HCT116 (cell line): ENCODE measurements at regions not wholly inside any gene's neighbourhood (a gene's known extent, or its start where the extent isn't known, plus 50 kb on each side); places are given as distances from the start of the nearest gene placed in this dataset.

Source experiments
- ATAC-seq: fragments of 200-7000 bp; cut with Tn5 transposase; 2 replicates; pipeline ENCODE4 v1.9.1; 2020; ENCODE audit warnings: mild to moderate bottlenecking, moderate library complexity
- BruUV-seq: library from RNA; stranded (reverse); fragments of 400-500 nt; replicated peaks from 2 replicates; lab custom pipeline; 2021; lab: Mats Ljungman, UMichigan
- CTCF ChIA-PET: fragments of 300-600 bp; sonication (Branson Sonifier 250); formaldehyde crosslinking; loops from one replicate; lab custom pipeline; 2021; ENCODE audit warnings: antibody characterized with exemption; lab: Charles Lee
- POLR2A ChIA-PET: fragments of 300-600, 350-600 bp; sonication (Branson Sonifier 250); formaldehyde crosslinking; loops from one replicate; lab custom pipeline; 2021; ENCODE audit warnings: antibody characterized with exemption; lab: Charles Lee
- RAD21 ChIA-PET, 2 experiments: fragments of 300-600 bp; sonication (Branson Sonifier 250); formaldehyde crosslinking; loops; one replicate each; lab custom pipeline; 2023; ENCODE audit warnings: low total read pairs in 2 of 2; ENCODE audit not compliant: uncharacterized antibody in 2 of 2, unreplicated experiment in 2 of 2, low non-redundant PET in 1 of 2; lab: Charles Lee
- DNase-seq: peaks from one replicate; pipeline ENCODE4 v3.0.0-alpha.2; 2010; ENCODE audit warnings: low read depth, low spot score
- H2AFZ ChIP-seq: fragments of 200-600 bp; shearing (Covaris generic), sonication (generic); 2 replicates; pipeline ENCODE4 v1.6.1; 2017; ENCODE audit warnings: low read depth, mixed run types, mixed read lengths, antibody characterized with exemption, low read length; ENCODE audit not compliant: poor library complexity, severe bottlenecking
- H3K27ac ChIP-seq: 2 replicates; pipeline ENCODE4 v1.5.1; 2012; ENCODE audit warnings: low read depth, low read length
- H3K27me3 ChIP-seq: fragments of 200-600 bp; sonication (generic); 2 replicates; pipeline ENCODE4 v1.6.1; 2016; ENCODE audit warnings: mixed run types, low read length, mixed read lengths; ENCODE audit not compliant: insufficient read depth
- H3K36me3 ChIP-seq, 2 experiments: fragments of 200-500 bp in 1 of 2; fragments of 200-600 bp in 1 of 2; sonication (Bioruptor generic) in 1 of 2; sonication (generic) in 1 of 2; 2 replicates each; pipeline versions ENCODE4 v1.5.1 to v1.6.1; 2014 to 2016; ENCODE audit warnings: low read length in 2 of 2, inconsistent platforms in 1 of 2, mixed read lengths in 1 of 2, mixed run types in 1 of 2; ENCODE audit not compliant: insufficient read depth in 2 of 2, control insufficient read depth in 1 of 2
- H3K4me1 ChIP-seq, 2 experiments: fragments of 200-600 bp in 1 of 2; sonication (generic) in 1 of 2; 2 replicates each; pipeline versions ENCODE4 v1.5.1 to v1.6.1; 2012 to 2017; ENCODE audit warnings: low read length in 2 of 2, inconsistent platforms in 1 of 2, mild to moderate bottlenecking in 1 of 2, mixed read lengths in 1 of 2, mixed run types in 1 of 2, moderate library complexity in 1 of 2; ENCODE audit not compliant: insufficient read depth in 2 of 2, control insufficient read depth in 1 of 2
- H3K4me2 ChIP-seq: fragments of 200-600 bp; sonication (generic); 2 replicates; pipeline ENCODE4 v1.6.1; 2017; ENCODE audit warnings: mixed run types, low read length, mixed read lengths
- H3K4me3 ChIP-seq, 2 experiments: fragments of 200-600 bp in 1 of 2; sonication (generic) in 1 of 2; replicated peaks in 1 of 2; 2 replicates each; pipeline ENCODE4 v1.5.1; 2011 to 2016; ENCODE audit warnings: low read length in 2 of 2, control low read depth in 1 of 2, low read depth in 1 of 2, mild to moderate bottlenecking in 1 of 2, mixed read lengths in 1 of 2, mixed run types in 1 of 2
- H3K79me2 ChIP-seq: fragments of 200-600 bp; sonication (generic); 2 replicates; pipeline ENCODE4 v1.6.1; 2017; ENCODE audit warnings: mild to moderate bottlenecking, mixed run types, low read length, moderate library complexity, mixed read lengths; ENCODE audit not compliant: insufficient read depth
- H3K9ac ChIP-seq: fragments of 200-600 bp; sonication (generic); 2 replicates; pipeline ENCODE4 v1.6.1; 2016; ENCODE audit warnings: low read length, mixed read lengths
- H3K9me2 ChIP-seq: fragments of 200-600 bp; sonication (generic), shearing (Covaris generic); 2 replicates; pipeline ENCODE4 v1.6.1; 2017; ENCODE audit warnings: mixed run types, mild to moderate bottlenecking, moderate library complexity; ENCODE audit not compliant: insufficient read depth
- H3K9me3 ChIP-seq, 2 experiments: fragments of 200-500 bp in 1 of 2; fragments of 200-600 bp in 1 of 2; sonication (Bioruptor generic) in 1 of 2; sonication (generic) in 1 of 2; 2 replicates each; pipeline ENCODE4 v1.6.1; 2014 to 2017; ENCODE audit warnings: low read length in 2 of 2, mixed read lengths in 2 of 2, inconsistent platforms in 1 of 2, low read depth in 1 of 2, mild to moderate bottlenecking in 1 of 2, mixed run types in 1 of 2, moderate library complexity in 1 of 2; ENCODE audit not compliant: control insufficient read depth in 1 of 2, insufficient read depth in 1 of 2
- H4K20me1 ChIP-seq: fragments of 200-600 bp; sonication (generic), shearing (Covaris generic); 2 replicates; pipeline ENCODE4 v1.6.1; 2017; ENCODE audit warnings: mixed run types, mild to moderate bottlenecking, moderate library complexity; ENCODE audit not compliant: insufficient read depth
- ATF3 ChIP-seq: IDR thresholded peaks from 2 replicates; pipeline ENCODE4 v1.6.1; 2012
- CEBPB ChIP-seq: IDR thresholded peaks from 2 replicates; pipeline ENCODE4 v1.6.1; 2012; ENCODE audit warnings: low read depth
- EGR1 ChIP-seq: IDR thresholded peaks from 2 replicates; pipeline ENCODE4 v1.6.1; 2012; ENCODE audit warnings: low read depth
- EZH2 ChIP-seq: fragments of 200-600 bp; sonication (generic); IDR thresholded peaks from 2 replicates; pipeline ENCODE4 v1.6.1; 2017; ENCODE audit warnings: antibody characterized with exemption, mixed run types
- EZH2phosphoT487 ChIP-seq: fragments of 200-600 bp; IDR thresholded peaks from 2 replicates; pipeline ENCODE4 v1.6.1; 2018; ENCODE audit warnings: antibody characterized with exemption, borderline replicate concordance
- FOSL1 ChIP-seq: IDR thresholded peaks from 2 replicates; pipeline ENCODE4 v1.6.1; 2012; ENCODE audit warnings: low read depth
- POLR2A ChIP-seq: IDR thresholded peaks from 2 replicates; pipeline ENCODE4 v1.7.0; 2011; ENCODE audit warnings: borderline replicate concordance; ENCODE audit not compliant: insufficient read depth, insufficient read length; ENCODE audit errors: extremely low read depth
- REST ChIP-seq: IDR thresholded peaks from 2 replicates; pipeline ENCODE4 v1.6.1; 2012; ENCODE audit warnings: low read depth
- SRF ChIP-seq: IDR thresholded peaks from 2 replicates; pipeline ENCODE4 v1.6.1; 2012; ENCODE audit warnings: low read depth
- TCF7L2 ChIP-seq: IDR thresholded peaks from 2 replicates; pipeline ENCODE4 v1.7.0; 2011; ENCODE audit warnings: borderline replicate concordance, inconsistent platforms; ENCODE audit not compliant: insufficient read depth, insufficient read length; ENCODE audit errors: extremely low read depth
- YY1 ChIP-seq: IDR thresholded peaks from 2 replicates; pipeline ENCODE4 v1.6.1; 2011; ENCODE audit warnings: low read length, low read depth, moderate library complexity, mild to moderate bottlenecking; ENCODE audit not compliant: insufficient replicate concordance; ENCODE audit errors: extremely low read depth
- ZFX ChIP-seq: fragments of 450-650 bp; IDR thresholded peaks from 2 replicates; pipeline ENCODE4 v1.6.1; 2017
- ZNF274 ChIP-seq: fragments of 200-500 bp; sonication (Bioruptor generic); IDR thresholded peaks from 2 replicates; pipeline ENCODE4 v1.6.1; 2014; ENCODE audit warnings: mild to moderate bottlenecking, low read depth, low read length, inconsistent platforms
- intact Hi-C: fragments of 100-400 bp; cut with micrococcal nuclease; formaldehyde crosslinking; loops from 2 replicates; pipeline ENCODE4 v1.10.0; 2022

GRCh38 chr1:79662596-79662995 is 656.1 kb upstream of the ADGRL4 start (continued):
- TF ChIP-seq ZFX, result no peak
- no peak for TF ChIP-seq EZH2phosphoT487

GRCh38 chr1:79660129-79660528 is 653.6 kb upstream of the ADGRL4 start:
- no peaks in the 10 kb centered on the region; a peak in 1 of 4 replicates for H3K9me3 ChIP-seq
- no peaks in the 10 kb centered on the region for H3K27me3 ChIP-seq
- H2AFZ ChIP-seq, result no peak overlapping the region
- TF ChIP-seq POLR2A (no peak), CEBPB (no peak), YY1 (no peak), EZH2phosphoT487 (no peak), ZNF274 (no peak)
- no peaks in the 10 kb centered on the region for H3K79me2 ChIP-seq
- H3K27ac ChIP-seq, result no peak overlapping the region
- no peak overlapping the region for H3K4me2 ChIP-seq
- no peaks in the 10 kb centered on the region for H3K9me2 ChIP-seq
- H3K4me3 ChIP-seq, result no peak overlapping the region
- no TSS peak for BruUV-seq
- CTCF ChIA-PET, result no interaction called here
- POLR2A ChIA-PET, result no interaction called here
- intact Hi-C loops, result no loop called here
- H3K4me1 ChIP-seq, result no peaks in the 10 kb centered on the region
- RAD21 ChIA-PET, result no interaction called here
- ATAC-seq (no peak), DNase-seq (no peak)
- no peak overlapping the region for H3K9ac ChIP-seq
- H4K20me1 ChIP-seq, result no peaks in the 10 kb centered on the region
- H3K36me3 ChIP-seq, result no peaks in the 10 kb centered on the region

- ChIA-PET POLR2A (no interaction called here), CTCF (no interaction called here), RAD21 (no interaction called here)
- Histone ChIP-seq H3K9me2 (no peaks in the 10 kb centered on the region), H3K9ac (no peak overlapping the region), H3K27me3 (no peaks in the 10 kb centered on the region), H3K4me2 (no peak overlapping the region), H3K27ac (no peak overlapping the region), H3K79me2 (no peaks in the 10 kb centered on the region), H3K9me3 (no peaks in the 10 kb centered on the region), H3K4me1 (no peaks in the 10 kb centered on the region), H2AFZ (no peak overlapping the region), H4K20me1 (no peaks in the 10 kb centered on the region), H3K36me3 (no peaks in the 10 kb centered on the region), H3K4me3 (no peak overlapping the region)
- no peak for ATAC-seq
- no peak for DNase-seq
- intact Hi-C loops, result no loop called here
- BruUV-seq, result no TSS peak
- no peak for TF ChIP-seq EGR1
- TF ChIP-seq YY1, result no peak
- no peak for TF ChIP-seq ZNF274
- TF ChIP-seq REST, result no peak
- TF ChIP-seq ATF3, result no peak
- TF ChIP-seq FOSL1, result no peak
- no peak for TF ChIP-seq SRF
- TF ChIP-seq EZH2, result no peak
- TF ChIP-seq TCF7L2, result no peak
Observed at GRCh38 chr1:79657951-79658658, 651.6 kb upstream of the ADGRL4 start.
